ENCODE measurements at regions not wholly inside any gene's neighbourhood (a gene's known extent, or its start where the extent isn't known, plus 50 kb on each side); places are given as distances from the start of the nearest gene placed in this dataset.

GRCh38 chr2:228876276-228876675 is 394.8 kb downstream of the PID1 start:
- no peaks in the 10 kb centered on the region for H3K27me3 ChIP-seq (ENCODE audit: control insufficient read depth, insufficient read depth, low read length)
- H3K36me3 ChIP-seq (replicated peaks; ENCODE audit: control insufficient read depth, insufficient read depth, low read length), result no peaks in the 10 kb centered on the region
- no peak overlapping the region for H3K4me3 ChIP-seq (ENCODE audit: insufficient read depth, low read depth, low read length)
- DNase-seq, result no peak

- Histone ChIP-seq H3K4me3 (ENCODE audit: insufficient read depth, low read depth, low read length) (no peak overlapping the region), H3K36me3 (replicated peaks; ENCODE audit: control insufficient read depth, insufficient read depth, low read length) (no peaks in the 10 kb centered on the region), H3K27me3 (ENCODE audit: control insufficient read depth, insufficient read depth, low read length) (no peaks in the 10 kb centered on the region)
- no peak for DNase-seq
Observed at GRCh38 chr2:228875152-228875900, 395.8 kb downstream of the PID1 start.

- DNase-seq, result no peak
- Histone ChIP-seq H3K36me3 (replicated peaks; ENCODE audit: control insufficient read depth, insufficient read depth, low read length) (no peaks in the 10 kb centered on the region; the same call in 1 of the 2 replicates), H3K4me3 (ENCODE audit: insufficient read depth, low read depth, low read length) (no peak overlapping the region), H3K27me3 (ENCODE audit: control insufficient read depth, insufficient read depth, low read length) (no peaks in the 10 kb centered on the region)
Observed at GRCh38 chr2:228871012-228871411, 400.1 kb downstream of the PID1 start.

GRCh38 chr2:228869636-228870264 is 401.3 kb downstream of the PID1 start:
- Histone ChIP-seq H3K36me3 (replicated peaks; ENCODE audit: control insufficient read depth, insufficient read depth, low read length) (no peaks in the 10 kb centered on the region; the same call in 1 of the 2 replicates), H3K4me3 (ENCODE audit: insufficient read depth, low read depth, low read length) (no peak overlapping the region), H3K27me3 (ENCODE audit: control insufficient read depth, insufficient read depth, low read length) (no peaks in the 10 kb centered on the region)
- DNase-seq, result peak; percentile 20

GRCh38 chr2:228867406-228867805 is 403.7 kb downstream of the PID1 start:
- Histone ChIP-seq H3K27me3 (ENCODE audit: control insufficient read depth, insufficient read depth, low read length) (no peaks in the 10 kb centered on the region), H3K4me3 (ENCODE audit: insufficient read depth, low read depth, low read length) (no peak overlapping the region), H3K36me3 (replicated peaks; ENCODE audit: control insufficient read depth, insufficient read depth, low read length) (no peaks in the 10 kb centered on the region; the same call in 1 of the 2 replicates)
- no peak for DNase-seq

GRCh38 chr2:228866781-228867180 is 404.3 kb downstream of the PID1 start:
- Histone ChIP-seq H3K36me3 (replicated peaks; ENCODE audit: control insufficient read depth, insufficient read depth, low read length) (no peaks in the 10 kb centered on the region; the same call in 1 of the 2 replicates), H3K27me3 (ENCODE audit: control insufficient read depth, insufficient read depth, low read length) (no peaks in the 10 kb centered on the region), H3K4me3 (ENCODE audit: insufficient read depth, low read depth, low read length) (no peak overlapping the region)
- no peak for DNase-seq

- no peak for DNase-seq
- Histone ChIP-seq H3K4me3 (ENCODE audit: insufficient read depth, low read depth, low read length) (no peak overlapping the region), H3K36me3 (replicated peaks; ENCODE audit: control insufficient read depth, insufficient read depth, low read length) (no peaks in the 10 kb centered on the region; the same call in 1 of the 2 replicates), H3K27me3 (ENCODE audit: control insufficient read depth, insufficient read depth, low read length) (no peaks in the 10 kb centered on the region)
Observed at GRCh38 chr2:228866044-228866443, 405.0 kb downstream of the PID1 start.

- no peak overlapping the region for H3K4me3 ChIP-seq (ENCODE audit: insufficient read depth, low read depth, low read length)
- H3K27me3 ChIP-seq (ENCODE audit: control insufficient read depth, insufficient read depth, low read length), result no peaks in the 10 kb centered on the region
- no peaks in the 10 kb centered on the region; the same call in 1 of the 2 replicates for H3K36me3 ChIP-seq (replicated peaks; ENCODE audit: control insufficient read depth, insufficient read depth, low read length)
- no peak for DNase-seq
Observed at GRCh38 chr2:228864131-228864530, 407.0 kb downstream of the PID1 start.

- Histone ChIP-seq H3K27me3 (ENCODE audit: control insufficient read depth, insufficient read depth, low read length) (no peaks in the 10 kb centered on the region), H3K36me3 (replicated peaks; ENCODE audit: control insufficient read depth, insufficient read depth, low read length) (no peaks in the 10 kb centered on the region), H3K4me3 (ENCODE audit: insufficient read depth, low read depth, low read length) (no peak overlapping the region)
- DNase-seq, result no peak
Observed at GRCh38 chr2:228860601-228861285, 410.3 kb downstream of the PID1 start.

- H3K27me3 ChIP-seq (ENCODE audit: control insufficient read depth, insufficient read depth, low read length), result no peaks in the 10 kb centered on the region; the same call in 1 of the 2 replicates
- no peak for DNase-seq
- no peaks in the 10 kb centered on the region for H3K36me3 ChIP-seq (replicated peaks; ENCODE audit: control insufficient read depth, insufficient read depth, low read length)
- no peak overlapping the region for H3K4me3 ChIP-seq (ENCODE audit: insufficient read depth, low read depth, low read length)
Observed at GRCh38 chr2:228853151-228853550, 417.9 kb downstream of the PID1 start.

GRCh38 chr2:228848638-228849037 is 422.4 kb downstream of the PID1 start:
- Histone ChIP-seq H3K4me3 (ENCODE audit: insufficient read depth, low read depth, low read length) (no peak overlapping the region), H3K27me3 (ENCODE audit: control insufficient read depth, insufficient read depth, low read length) (no peaks in the 10 kb centered on the region; the same call in 1 of the 2 replicates), H3K36me3 (replicated peaks; ENCODE audit: control insufficient read depth, insufficient read depth, low read length) (no peaks in the 10 kb centered on the region)
- no peak for DNase-seq

- no peak for DNase-seq
- no peak overlapping the region for H3K4me3 ChIP-seq (ENCODE audit: insufficient read depth, low read depth, low read length)
- no peaks in the 10 kb centered on the region for H3K36me3 ChIP-seq (replicated peaks; ENCODE audit: control insufficient read depth, insufficient read depth, low read length)
- H3K27me3 ChIP-seq (ENCODE audit: control insufficient read depth, insufficient read depth, low read length), result no peaks in the 10 kb centered on the region; the same call in 1 of the 2 replicates
Observed at GRCh38 chr2:228847684-228848083, 423.4 kb downstream of the PID1 start.

- H3K4me3 ChIP-seq (ENCODE audit: insufficient read depth, low read depth, low read length), result no peak overlapping the region
- no peaks in the 10 kb centered on the region for H3K27me3 ChIP-seq (ENCODE audit: control insufficient read depth, insufficient read depth, low read length)
- H3K36me3 ChIP-seq (replicated peaks; ENCODE audit: control insufficient read depth, insufficient read depth, low read length), result no peaks in the 10 kb centered on the region
- DNase-seq, result no peak
Observed at GRCh38 chr2:228846161-228846560, 424.9 kb downstream of the PID1 start.

- H3K27me3 ChIP-seq (ENCODE audit: control insufficient read depth, insufficient read depth, low read length), result no peaks in the 10 kb centered on the region
- no peak for DNase-seq
- H3K4me3 ChIP-seq (ENCODE audit: insufficient read depth, low read depth, low read length), result no peak overlapping the region
- no peaks in the 10 kb centered on the region for H3K36me3 ChIP-seq (replicated peaks; ENCODE audit: control insufficient read depth, insufficient read depth, low read length)
Observed at GRCh38 chr2:228845162-228845925, 425.7 kb downstream of the PID1 start.

Data from H7 (cell line).